Tibial artery (tissue), 4 donors: ENCODE measurements at regions not wholly inside any gene's neighbourhood (a gene's known extent, or its start where the extent isn't known, plus 50 kb on each side); places are given as distances from the start of the nearest gene placed in this dataset.

Experiments used
- DNase-seq, 2 donors: peaks; one replicate each; pipeline ENCODE4 v3.0.0-alpha.2; 2019
- H3K27ac ChIP-seq, 2 donors: fragments of 200-600 bp; sonication (generic) in 1 of 2; 1 replicate in 1 of 2; 2 replicates in 1 of 2; pipeline ENCODE4 v1.5.1; 2018 to 2019; ENCODE audit warnings: mild to moderate bottlenecking in 1 of 2
- H3K27me3 ChIP-seq, 2 donors: fragments of 200-600 bp; sonication (generic) in 1 of 2; one replicate each; pipeline versions ENCODE4 v1.5.1 to v1.6.0; 2016 to 2019
- H3K36me3 ChIP-seq, 3 donors: fragments of 200-600 bp; sonication (generic) in 2 of 3; one replicate each; pipeline ENCODE4 v1.5.1; 2016 to 2019; ENCODE audit warnings: mild to moderate bottlenecking in 2 of 3
- H3K4me1 ChIP-seq, 4 donors: fragments of 200-600 bp; sonication (generic) in 2 of 4; 1 replicate in 3 of 4; 2 replicates in 1 of 4; pipeline ENCODE4 v1.5.1; 2016 to 2019
- H3K4me3 ChIP-seq, 2 donors: fragments of 200-600 bp; sonication (generic) in 1 of 2; 1 replicate in 1 of 2; 2 replicates in 1 of 2; pipeline ENCODE4 v1.5.1; 2018 to 2019; ENCODE audit warnings: mild to moderate bottlenecking in 2 of 2
- H3K9me3 ChIP-seq, 3 donors: fragments of 200-600 bp; sonication (generic) in 1 of 3; one replicate each; pipeline ENCODE4 v1.5.1; 2016 to 2019
- CTCF ChIP-seq, 2 experiments: fragments of 200-600 bp in 1 of 2; fragments of 450-650 bp in 1 of 2; IDR thresholded peaks; one replicate each; pipeline ENCODE4 v1.5.1; 2017 to 2019; ENCODE audit warnings: antibody characterized with exemption in 2 of 2, mild to moderate bottlenecking in 1 of 2, moderate library complexity in 1 of 2
- intact Hi-C: fragments of 100-400 bp; cut with DNase I; formaldehyde crosslinking; loops from one replicate; pipeline ENCODE4 v1.15.0; 2023; ENCODE audit warnings: low total_unique reads

GRCh38 chr2:180523621-180524340 is 456.6 kb upstream of the UBE2E3 start:
- no peak overlapping the region for H3K27ac ChIP-seq
- intact Hi-C loops, result no loop called here
- no peak for DNase-seq

GRCh38 chr2:180520921-180521581 is 459.4 kb upstream of the UBE2E3 start:
- Histone ChIP-seq H3K27ac (no peak overlapping the region), H3K4me3 (no peak overlapping the region), H3K27me3 (no peaks in the 10 kb centered on the region), H3K36me3 (no peaks in the 10 kb centered on the region), H3K4me1 (peaks cover 0 to 5% (median 2%) of the 10 kb centered on the region in 4 donors), H3K9me3 (no peaks in the 10 kb centered on the region)
- intact Hi-C loops, result no loop called here
- DNase-seq, result no peak
- no peak for TF ChIP-seq CTCF (IDR thresholded peaks at IDR 0.05)

More at GRCh38 chr2:180523621-180524340, 456.6 kb upstream of the UBE2E3 start:
- TF ChIP-seq CTCF (IDR thresholded peaks at IDR 0.05), result no peak
- H3K4me3 ChIP-seq, result no peak overlapping the region
- no peaks in the 10 kb centered on the region for H3K27me3 ChIP-seq
- peaks cover 0 to 5% (median 2%) of the 10 kb centered on the region in 4 donors for H3K4me1 ChIP-seq
- no peaks in the 10 kb centered on the region for H3K36me3 ChIP-seq
- no peaks in the 10 kb centered on the region for H3K9me3 ChIP-seq

GRCh38 chr2:180520206-180520605 is 460.2 kb upstream of the UBE2E3 start:
- no peak for DNase-seq
- Histone ChIP-seq H3K4me1 (peaks cover 0 to 5% (median 2%) of the 10 kb centered on the region in 4 donors), H3K27ac (no peak overlapping the region), H3K4me3 (no peak overlapping the region), H3K27me3 (no peaks in the 10 kb centered on the region), H3K9me3 (no peaks in the 10 kb centered on the region), H3K36me3 (no peaks in the 10 kb centered on the region)
- no peak for TF ChIP-seq CTCF (IDR thresholded peaks at IDR 0.05)
- intact Hi-C loops, result no loop called here

GRCh38 chr2:180519276-180519675 is 461.1 kb upstream of the UBE2E3 start:
- DNase-seq, result no peak
- H3K36me3 ChIP-seq, result no peaks in the 10 kb centered on the region
- intact Hi-C loops, result no loop called here
- H3K9me3 ChIP-seq, result no peaks in the 10 kb centered on the region
- TF ChIP-seq CTCF (IDR thresholded peaks at IDR 0.05), result no peak
- H3K27me3 ChIP-seq, result no peaks in the 10 kb centered on the region
- H3K4me1 ChIP-seq, result peaks cover 0 to 5% (median under 1%) of the 10 kb centered on the region in 4 donors
- H3K4me3 ChIP-seq, result no peak overlapping the region
- H3K27ac ChIP-seq, result no peak overlapping the region

GRCh38 chr2:180516232-180516631 is 464.2 kb upstream of the UBE2E3 start:
- intact Hi-C loops, result no loop called here
- H3K9me3 ChIP-seq, result no peaks in the 10 kb centered on the region
- H3K4me3 ChIP-seq, result no peak overlapping the region
- H3K27ac ChIP-seq, result no peak overlapping the region
- no peak for TF ChIP-seq CTCF (IDR thresholded peaks at IDR 0.05)
- DNase-seq, result no peak
- no peaks in the 10 kb centered on the region for H3K4me1 ChIP-seq
- no peaks in the 10 kb centered on the region for H3K36me3 ChIP-seq
- no peaks in the 10 kb centered on the region for H3K27me3 ChIP-seq
